ENCODE measurements at regions not wholly inside any gene's neighbourhood (a gene's known extent, or its start where the extent isn't known, plus 50 kb on each side); places are given as distances from the start of the nearest gene placed in this dataset.

DNA sequence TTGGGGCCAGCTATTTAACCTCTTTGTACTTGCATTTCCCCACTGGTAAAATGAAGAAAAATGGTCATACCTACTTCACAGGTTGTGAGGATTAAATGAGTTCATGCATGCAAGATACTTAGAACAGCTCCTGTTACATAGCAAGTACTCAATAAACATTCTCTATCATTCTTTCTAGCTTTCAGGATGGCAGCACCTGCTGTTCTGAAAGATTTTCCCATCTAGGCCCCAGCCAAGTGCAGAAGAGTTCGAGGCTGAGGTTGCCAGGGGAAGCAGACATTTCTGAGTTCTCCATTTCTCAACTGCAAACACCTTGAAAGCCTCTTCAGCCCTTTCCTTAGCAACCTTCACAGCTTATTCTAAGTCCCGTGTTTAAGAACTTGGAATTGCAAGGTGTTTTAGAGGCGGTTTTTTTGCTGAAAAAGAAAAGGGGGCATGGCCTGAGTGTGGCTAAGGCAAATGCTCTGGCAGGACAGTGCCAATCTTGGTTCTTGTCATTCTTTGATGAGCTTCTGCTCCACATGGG, 73.0 kb upstream of the PRMT8 start:
- H2AFZ ChIP-seq, result no peak overlapping the region
- 0 out of 2 replicates have a peak, but pooled peaks cover 7% of the 10 kb centered on the region for H3K27me3 ChIP-seq (ENCODE audit: insufficient read depth)
- peaks cover 15% of the 10 kb centered on the region for H3K36me3 Mint-ChIP-seq (ENCODE audit: low read depth)
- no peaks in the 10 kb centered on the region for H3K79me2 ChIP-seq (replicated peaks; ENCODE audit: insufficient read depth)
- peaks cover 15% of the 10 kb centered on the region for H3K9me3 Mint-ChIP-seq
- H3K27ac ChIP-seq (ENCODE audit: low read depth), result no peak overlapping the region
- peaks cover 16% of the 10 kb centered on the region for H3K27me3 Mint-ChIP-seq (ENCODE audit: insufficient read depth, low read depth, poor library complexity)
- no peaks in the 10 kb centered on the region for H3K36me3 ChIP-seq (ENCODE audit: insufficient read depth)
- DNase-seq (ENCODE audit: low spot score), result no peak
- peaks cover 25% of the 10 kb centered on the region for H3K4me1 Mint-ChIP-seq
- H3K4me2 ChIP-seq, result no peak overlapping the region
- H3K4me1 ChIP-seq (ENCODE audit: insufficient read depth), result peaks cover 23% of the 10 kb centered on the region
- 0 out of 2 replicates have a peak, but pooled peaks cover 2% of the 10 kb centered on the region for H3K9me2 ChIP-seq (ENCODE audit: insufficient read depth)
- no peak for TF ChIP-seq ZNF114 (CRISPR knock-in tag; IDR thresholded peaks at IDR 0.05)
- no peak for TF ChIP-seq ZNF331 (CRISPR knock-in tag; IDR thresholded peaks at IDR 0.05; ENCODE audit: low read depth)
- no peak for TF ChIP-seq EZH2phosphoT487 (IDR thresholded peaks at IDR 0.05; ENCODE audit: unreplicated experiment)
- TF ChIP-seq NANOG (IDR thresholded peaks at IDR 0.05; ENCODE audit: borderline replicate concordance), result no peak
- TF ChIP-seq POLR2AphosphoS5 (IDR thresholded peaks at IDR 0.05; ENCODE audit: low read depth), result no peak
- no peak for TF ChIP-seq JUNB (IDR thresholded peaks at IDR 0.05; ENCODE audit: unreplicated experiment)
- no peak for TF ChIP-seq STAT1 (IDR thresholded peaks at IDR 0.05; ENCODE audit: unreplicated experiment)
- TF ChIP-seq, protein P1, sequence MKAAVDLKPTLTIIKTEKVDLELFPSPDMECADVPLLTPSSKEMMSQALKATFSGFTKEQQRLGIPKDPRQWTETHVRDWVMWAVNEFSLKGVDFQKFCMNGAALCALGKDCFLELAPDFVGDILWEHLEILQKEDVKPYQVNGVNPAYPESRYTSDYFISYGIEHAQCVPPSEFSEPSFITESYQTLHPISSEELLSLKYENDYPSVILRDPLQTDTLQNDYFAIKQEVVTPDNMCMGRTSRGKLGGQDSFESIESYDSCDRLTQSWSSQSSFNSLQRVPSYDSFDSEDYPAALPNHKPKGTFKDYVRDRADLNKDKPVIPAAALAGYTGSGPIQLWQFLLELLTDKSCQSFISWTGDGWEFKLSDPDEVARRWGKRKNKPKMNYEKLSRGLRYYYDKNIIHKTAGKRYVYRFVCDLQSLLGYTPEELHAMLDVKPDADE (IDR thresholded peaks at IDR 0.05), result no peak
- TF ChIP-seq CREB1 (CRISPR knock-in tag; IDR thresholded peaks at IDR 0.05; ENCODE audit: low read depth), result no peak
- TF ChIP-seq EZH2 (IDR thresholded peaks at IDR 0.05; ENCODE audit: low read depth, unreplicated experiment), result no peak
- TF ChIP-seq, protein P2, sequence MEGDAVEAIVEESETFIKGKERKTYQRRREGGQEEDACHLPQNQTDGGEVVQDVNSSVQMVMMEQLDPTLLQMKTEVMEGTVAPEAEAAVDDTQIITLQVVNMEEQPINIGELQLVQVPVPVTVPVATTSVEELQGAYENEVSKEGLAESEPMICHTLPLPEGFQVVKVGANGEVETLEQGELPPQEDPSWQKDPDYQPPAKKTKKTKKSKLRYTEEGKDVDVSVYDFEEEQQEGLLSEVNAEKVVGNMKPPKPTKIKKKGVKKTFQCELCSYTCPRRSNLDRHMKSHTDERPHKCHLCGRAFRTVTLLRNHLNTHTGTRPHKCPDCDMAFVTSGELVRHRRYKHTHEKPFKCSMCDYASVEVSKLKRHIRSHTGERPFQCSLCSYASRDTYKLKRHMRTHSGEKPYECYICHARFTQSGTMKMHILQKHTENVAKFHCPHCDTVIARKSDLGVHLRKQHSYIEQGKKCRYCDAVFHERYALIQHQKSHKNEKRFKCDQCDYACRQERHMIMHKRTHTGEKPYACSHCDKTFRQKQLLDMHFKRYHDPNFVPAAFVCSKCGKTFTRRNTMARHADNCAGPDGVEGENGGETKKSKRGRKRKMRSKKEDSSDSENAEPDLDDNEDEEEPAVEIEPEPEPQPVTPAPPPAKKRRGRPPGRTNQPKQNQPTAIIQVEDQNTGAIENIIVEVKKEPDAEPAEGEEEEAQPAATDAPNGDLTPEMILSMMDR (conservative IDR thresholded peaks at IDR 0.05; ENCODE audit: low read depth in 2 of 2), result no peak
- TF ChIP-seq, protein P3, sequence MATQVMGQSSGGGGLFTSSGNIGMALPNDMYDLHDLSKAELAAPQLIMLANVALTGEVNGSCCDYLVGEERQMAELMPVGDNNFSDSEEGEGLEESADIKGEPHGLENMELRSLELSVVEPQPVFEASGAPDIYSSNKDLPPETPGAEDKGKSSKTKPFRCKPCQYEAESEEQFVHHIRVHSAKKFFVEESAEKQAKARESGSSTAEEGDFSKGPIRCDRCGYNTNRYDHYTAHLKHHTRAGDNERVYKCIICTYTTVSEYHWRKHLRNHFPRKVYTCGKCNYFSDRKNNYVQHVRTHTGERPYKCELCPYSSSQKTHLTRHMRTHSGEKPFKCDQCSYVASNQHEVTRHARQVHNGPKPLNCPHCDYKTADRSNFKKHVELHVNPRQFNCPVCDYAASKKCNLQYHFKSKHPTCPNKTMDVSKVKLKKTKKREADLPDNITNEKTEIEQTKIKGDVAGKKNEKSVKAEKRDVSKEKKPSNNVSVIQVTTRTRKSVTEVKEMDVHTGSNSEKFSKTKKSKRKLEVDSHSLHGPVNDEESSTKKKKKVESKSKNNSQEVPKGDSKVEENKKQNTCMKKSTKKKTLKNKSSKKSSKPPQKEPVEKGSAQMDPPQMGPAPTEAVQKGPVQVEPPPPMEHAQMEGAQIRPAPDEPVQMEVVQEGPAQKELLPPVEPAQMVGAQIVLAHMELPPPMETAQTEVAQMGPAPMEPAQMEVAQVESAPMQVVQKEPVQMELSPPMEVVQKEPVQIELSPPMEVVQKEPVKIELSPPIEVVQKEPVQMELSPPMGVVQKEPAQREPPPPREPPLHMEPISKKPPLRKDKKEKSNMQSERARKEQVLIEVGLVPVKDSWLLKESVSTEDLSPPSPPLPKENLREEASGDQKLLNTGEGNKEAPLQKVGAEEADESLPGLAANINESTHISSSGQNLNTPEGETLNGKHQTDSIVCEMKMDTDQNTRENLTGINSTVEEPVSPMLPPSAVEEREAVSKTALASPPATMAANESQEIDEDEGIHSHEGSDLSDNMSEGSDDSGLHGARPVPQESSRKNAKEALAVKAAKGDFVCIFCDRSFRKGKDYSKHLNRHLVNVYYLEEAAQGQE (IDR thresholded peaks at IDR 0.05; ENCODE audit: unreplicated experiment), result no peak
- TF ChIP-seq, protein P4, sequence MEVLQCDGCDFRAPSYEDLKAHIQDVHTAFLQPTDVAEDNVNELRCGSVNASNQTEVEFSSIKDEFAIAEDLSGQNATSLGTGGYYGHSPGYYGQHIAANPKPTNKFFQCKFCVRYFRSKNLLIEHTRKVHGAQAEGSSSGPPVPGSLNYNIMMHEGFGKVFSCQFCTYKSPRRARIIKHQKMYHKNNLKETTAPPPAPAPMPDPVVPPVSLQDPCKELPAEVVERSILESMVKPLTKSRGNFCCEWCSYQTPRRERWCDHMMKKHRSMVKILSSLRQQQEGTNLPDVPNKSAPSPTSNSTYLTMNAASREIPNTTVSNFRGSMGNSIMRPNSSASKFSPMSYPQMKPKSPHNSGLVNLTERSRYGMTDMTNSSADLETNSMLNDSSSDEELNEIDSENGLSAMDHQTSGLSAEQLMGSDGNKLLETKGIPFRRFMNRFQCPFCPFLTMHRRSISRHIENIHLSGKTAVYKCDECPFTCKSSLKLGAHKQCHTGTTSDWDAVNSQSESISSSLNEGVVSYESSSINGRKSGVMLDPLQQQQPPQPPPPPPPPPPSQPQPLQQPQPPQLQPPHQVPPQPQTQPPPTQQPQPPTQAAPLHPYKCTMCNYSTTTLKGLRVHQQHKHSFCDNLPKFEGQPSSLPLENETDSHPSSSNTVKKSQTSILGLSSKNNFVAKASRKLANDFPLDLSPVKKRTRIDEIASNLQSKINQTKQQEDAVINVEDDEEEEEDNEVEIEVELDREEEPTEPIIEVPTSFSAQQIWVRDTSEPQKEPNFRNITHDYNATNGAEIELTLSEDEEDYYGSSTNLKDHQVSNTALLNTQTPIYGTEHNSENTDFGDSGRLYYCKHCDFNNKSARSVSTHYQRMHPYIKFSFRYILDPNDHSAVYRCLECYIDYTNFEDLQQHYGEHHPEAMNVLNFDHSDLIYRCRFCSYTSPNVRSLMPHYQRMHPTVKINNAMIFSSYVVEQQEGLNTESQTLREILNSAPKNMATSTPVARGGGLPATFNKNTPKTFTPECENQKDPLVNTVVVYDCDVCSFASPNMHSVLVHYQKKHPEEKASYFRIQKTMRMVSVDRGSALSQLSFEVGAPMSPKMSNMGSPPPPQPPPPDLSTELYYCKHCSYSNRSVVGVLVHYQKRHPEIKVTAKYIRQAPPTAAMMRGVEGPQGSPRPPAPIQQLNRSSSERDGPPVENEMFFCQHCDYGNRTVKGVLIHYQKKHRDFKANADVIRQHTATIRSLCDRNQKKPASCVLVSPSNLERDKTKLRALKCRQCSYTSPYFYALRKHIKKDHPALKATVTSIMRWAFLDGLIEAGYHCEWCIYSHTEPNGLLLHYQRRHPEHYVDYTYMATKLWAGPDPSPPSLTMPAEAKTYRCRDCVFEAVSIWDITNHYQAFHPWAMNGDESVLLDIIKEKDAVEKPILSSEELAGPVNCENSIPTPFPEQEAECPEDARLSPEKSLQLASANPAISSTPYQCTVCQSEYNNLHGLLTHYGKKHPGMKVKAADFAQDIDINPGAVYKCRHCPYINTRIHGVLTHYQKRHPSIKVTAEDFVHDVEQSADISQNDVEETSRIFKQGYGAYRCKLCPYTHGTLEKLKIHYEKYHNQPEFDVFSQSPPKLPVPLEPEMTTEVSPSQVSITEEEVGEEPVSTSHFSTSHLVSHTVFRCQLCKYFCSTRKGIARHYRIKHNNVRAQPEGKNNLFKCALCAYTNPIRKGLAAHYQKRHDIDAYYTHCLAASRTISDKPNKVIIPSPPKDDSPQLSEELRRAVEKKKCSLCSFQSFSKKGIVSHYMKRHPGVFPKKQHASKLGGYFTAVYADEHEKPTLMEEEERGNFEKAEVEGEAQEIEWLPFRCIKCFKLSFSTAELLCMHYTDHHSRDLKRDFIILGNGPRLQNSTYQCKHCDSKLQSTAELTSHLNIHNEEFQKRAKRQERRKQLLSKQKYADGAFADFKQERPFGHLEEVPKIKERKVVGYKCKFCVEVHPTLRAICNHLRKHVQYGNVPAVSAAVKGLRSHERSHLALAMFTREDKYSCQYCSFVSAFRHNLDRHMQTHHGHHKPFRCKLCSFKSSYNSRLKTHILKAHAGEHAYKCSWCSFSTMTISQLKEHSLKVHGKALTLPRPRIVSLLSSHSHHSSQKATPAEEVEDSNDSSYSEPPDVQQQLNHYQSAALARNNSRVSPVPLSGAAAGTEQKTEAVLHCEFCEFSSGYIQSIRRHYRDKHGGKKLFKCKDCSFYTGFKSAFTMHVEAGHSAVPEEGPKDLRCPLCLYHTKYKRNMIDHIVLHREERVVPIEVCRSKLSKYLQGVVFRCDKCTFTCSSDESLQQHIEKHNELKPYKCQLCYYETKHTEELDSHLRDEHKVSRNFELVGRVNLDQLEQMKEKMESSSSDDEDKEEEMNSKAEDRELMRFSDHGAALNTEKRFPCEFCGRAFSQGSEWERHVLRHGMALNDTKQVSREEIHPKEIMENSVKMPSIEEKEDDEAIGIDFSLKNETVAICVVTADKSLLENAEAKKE (CRISPR knock-in tag; IDR thresholded peaks at IDR 0.05), result no peak
- ATAC-seq, result no peak
- no peaks in the 10 kb centered on the region; the same call in 1 of the 2 replicates for H4K20me1 ChIP-seq (replicated peaks; ENCODE audit: insufficient read depth)
- no peaks in the 10 kb centered on the region for H3F3A ChIP-seq (replicated peaks; ENCODE audit: low read depth)
- H3K27ac Mint-ChIP-seq, result no peak overlapping the region
- no peak overlapping the region for H3K4me3 Mint-ChIP-seq
- no peak overlapping the region for H3K4me3 ChIP-seq

Measured in GM23338 (cell line).